ENCODE measurements at regions not wholly inside any gene's neighbourhood (a gene's known extent, or its start where the extent isn't known, plus 50 kb on each side); places are given as distances from the start of the nearest gene placed in this dataset.

DNA sequence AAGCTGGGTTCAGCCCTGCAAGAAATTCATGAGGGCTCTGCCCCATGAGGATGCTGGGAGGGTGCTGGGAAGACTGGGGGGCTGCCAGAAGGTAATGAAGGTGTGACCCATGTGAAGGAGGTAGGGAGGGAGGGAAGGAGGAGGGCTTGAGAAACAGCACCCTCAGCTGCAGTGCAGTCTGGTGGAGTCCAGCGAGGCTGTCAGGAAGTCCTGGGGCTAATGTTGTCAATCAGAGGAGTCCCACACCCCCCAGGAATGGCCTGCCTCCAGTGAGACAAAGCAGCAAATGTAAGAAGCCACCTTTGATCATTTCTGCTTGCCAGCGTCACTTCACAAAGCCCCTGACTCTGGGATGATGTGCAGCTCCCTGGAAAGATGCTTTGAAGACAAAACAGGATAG is 248.4 kb downstream of the SH3BP4 start:
- TF ChIP-seq POLR2A (IDR thresholded peaks at IDR 0.05; ENCODE audit: low read length) (no peak), HEYL (CRISPR knock-in tag; IDR thresholded peaks at IDR 0.05) (no peak), CBX2 (IDR thresholded peaks at IDR 0.05; ENCODE audit: borderline replicate concordance, low read depth) (no peak)
- TF ChIP-seq, protein P1, sequence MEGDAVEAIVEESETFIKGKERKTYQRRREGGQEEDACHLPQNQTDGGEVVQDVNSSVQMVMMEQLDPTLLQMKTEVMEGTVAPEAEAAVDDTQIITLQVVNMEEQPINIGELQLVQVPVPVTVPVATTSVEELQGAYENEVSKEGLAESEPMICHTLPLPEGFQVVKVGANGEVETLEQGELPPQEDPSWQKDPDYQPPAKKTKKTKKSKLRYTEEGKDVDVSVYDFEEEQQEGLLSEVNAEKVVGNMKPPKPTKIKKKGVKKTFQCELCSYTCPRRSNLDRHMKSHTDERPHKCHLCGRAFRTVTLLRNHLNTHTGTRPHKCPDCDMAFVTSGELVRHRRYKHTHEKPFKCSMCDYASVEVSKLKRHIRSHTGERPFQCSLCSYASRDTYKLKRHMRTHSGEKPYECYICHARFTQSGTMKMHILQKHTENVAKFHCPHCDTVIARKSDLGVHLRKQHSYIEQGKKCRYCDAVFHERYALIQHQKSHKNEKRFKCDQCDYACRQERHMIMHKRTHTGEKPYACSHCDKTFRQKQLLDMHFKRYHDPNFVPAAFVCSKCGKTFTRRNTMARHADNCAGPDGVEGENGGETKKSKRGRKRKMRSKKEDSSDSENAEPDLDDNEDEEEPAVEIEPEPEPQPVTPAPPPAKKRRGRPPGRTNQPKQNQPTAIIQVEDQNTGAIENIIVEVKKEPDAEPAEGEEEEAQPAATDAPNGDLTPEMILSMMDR (IDR thresholded peaks at IDR 0.05), result no peak
